Embryonic facial prominence (tissue), 1 donor: ENCODE measurements at regions not wholly inside any gene's neighbourhood (a gene's known extent, or its start where the extent isn't known, plus 50 kb on each side); places are given as distances from the start of the nearest gene placed in this dataset.

Experiments used
- DNase-seq: peaks from one replicate; pipeline ENCODE4 v3.0.0-alpha.2; 2016; ENCODE audit errors: extremely low spot score

DNA sequence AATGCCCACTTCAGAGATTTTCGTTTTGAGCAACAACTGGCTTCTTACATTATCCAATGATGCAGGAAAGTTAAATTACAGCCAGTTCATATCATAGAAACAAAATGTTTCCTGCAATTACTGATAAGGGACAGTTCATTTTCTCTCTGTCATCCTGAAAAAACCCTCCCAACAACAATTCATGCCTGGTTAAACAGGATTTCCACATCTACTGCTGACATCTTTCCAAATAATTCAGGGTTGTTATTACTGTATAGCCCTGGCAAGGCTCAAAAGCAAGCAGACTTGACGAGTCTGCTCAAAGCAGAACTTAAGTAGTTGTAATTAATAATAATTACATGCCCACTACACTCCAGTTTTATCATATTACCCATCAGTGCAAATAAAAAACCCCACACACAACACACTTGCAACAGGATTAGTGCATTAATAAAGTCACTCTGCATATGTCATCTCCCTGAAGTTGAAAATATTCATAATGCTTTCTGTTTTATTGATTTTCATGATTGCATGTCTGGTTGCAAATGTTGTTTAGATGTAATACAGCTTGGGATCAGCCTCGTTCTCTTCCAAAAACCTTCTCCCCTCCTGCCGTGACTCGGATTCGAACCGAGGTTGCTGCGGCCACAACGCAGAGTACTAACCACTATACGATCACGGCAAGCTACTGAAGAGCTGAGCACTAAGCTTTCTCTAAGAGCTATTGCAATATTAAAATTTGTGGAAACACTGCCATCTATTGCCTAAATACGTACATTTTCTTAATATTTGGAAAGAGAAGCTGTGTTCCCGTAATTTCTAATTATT is 119.6 kb upstream of the NFIB start:
- peak; percentile 61 for DNase-seq

DNA sequence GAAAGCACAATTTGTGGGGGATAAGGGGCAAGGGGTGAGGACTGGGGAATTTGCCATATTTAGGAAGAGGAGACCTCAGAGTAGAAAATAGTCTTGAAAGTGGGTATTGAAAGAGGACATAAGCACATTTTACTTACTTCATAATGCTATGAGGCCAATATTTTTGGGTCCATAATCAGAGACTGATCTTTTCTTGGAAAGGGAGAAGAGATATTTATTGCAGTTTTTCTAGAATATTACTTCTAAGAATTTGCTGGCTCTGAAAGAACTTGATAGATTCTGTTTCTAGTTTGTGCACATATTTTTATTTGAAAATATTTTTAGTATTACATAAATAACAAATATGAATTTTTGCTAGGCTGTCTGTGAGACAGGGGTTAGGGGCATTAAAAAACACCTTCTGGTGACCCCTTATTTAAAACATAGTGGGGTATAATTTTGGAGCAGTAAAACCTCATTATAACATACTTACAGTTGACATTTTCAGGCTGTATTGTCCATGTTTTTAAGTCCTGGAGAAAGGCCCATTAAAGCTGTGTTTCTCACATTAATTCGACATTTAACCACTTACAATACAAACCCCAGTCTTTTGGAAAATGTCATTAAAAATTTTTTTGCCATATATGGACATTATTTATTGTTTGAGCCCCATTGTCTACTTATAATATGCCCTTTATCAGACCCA is 118.9 kb upstream of the NFIB start:
- no peak for DNase-seq

DNA sequence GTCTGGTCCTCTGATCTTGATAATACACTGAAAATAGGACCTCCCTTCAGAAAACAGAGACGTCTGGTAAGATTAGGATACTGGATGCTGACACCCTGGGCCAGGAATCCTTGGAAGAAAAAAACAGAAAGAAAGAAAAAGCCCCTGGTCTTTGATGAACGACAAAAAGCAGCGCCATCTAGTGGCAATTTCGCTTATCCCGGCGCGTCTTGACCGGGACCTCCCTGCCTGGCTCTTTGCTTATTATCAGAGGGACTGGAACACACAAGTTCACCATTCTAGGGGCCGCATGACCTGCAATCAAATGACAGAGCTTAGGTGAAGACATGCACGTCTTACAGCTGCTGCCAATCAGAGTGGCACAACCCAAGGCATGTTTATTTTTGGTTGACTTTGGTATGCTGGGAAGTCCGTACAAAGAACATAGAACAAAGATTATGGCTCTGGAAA is 114.9 kb upstream of the NFIB start:
- DNase-seq, result peak; percentile 72

DNA sequence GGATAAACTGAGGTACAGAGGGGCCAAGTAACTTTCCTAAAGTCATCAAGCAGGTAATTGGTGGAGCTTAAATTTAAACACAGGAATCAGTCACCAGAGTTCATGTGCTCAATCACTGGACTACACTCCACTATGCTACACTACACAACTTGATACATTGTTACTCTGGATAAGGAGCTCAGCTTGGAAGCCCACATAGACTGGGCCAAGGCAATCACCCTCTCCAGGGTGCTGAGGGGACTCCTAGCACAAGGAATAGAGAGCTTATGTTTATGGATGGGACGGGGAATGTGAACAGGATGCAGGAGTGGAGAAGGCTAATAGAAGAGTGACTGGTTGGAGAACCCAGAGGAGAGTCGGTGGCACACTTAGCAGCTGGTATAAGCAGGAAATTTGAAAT is 113.5 kb upstream of the NFIB start:
- DNase-seq, result no peak

DNA sequence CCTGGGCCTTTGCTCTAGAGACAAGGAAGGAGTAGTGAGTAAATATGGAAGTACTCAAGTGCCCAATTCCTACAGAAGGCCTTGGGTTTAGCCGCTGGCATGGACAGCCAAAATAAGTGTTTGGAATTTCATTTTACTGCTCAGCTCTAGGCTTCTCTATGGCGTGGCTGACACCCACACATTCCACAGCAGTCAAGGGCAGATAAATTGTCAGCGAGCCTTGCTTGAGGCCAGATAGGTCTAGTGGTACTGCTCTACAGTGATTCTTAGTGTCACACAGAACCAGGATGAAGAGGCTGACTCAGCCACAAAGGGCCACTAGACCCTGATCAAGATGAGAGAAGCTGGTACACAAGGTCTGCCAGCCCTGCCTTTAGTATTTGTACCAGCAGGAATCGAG is 111.0 kb upstream of the NFIB start:
- no peak for DNase-seq

DNA sequence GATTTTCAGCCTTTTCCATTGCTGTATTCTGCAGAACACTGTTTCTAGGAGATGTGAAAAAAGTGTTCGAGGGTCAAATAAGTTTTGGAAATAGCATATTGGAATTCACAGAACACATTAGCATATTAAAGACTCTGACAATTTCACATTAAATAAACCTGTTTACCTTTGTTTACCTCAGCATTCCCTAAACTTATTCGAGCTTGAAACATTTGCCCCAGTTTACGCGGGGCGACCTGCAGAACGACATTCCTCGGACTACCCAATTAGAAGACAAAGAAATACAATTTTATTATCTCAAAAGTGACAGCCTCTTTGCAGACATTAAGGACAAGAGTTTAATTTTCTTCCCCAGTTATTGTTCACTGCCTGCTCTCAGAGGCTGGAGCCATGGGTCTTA is 110.3 kb upstream of the NFIB start:
- no peak for DNase-seq

DNA sequence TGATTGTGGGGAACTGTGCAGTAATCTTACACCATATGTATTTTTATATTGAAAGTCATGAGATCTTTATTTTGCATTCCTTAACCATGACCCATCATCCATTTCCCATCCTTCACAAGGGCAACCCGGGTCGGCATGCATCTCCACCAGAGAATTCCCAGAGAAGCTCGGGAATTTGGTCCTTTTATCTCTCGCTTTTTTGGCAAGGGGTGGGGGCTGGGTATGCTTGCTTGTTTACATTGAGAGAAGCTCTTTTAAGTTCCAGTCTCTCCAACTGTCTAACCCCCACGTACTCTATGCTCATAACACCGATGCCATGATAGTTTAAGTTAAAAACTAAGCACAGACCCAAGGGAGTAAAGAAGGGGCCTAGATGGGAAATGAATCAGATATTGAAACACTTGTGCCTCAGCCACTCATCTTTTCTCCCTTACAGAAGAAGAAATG is 109.9 kb upstream of the NFIB start:
- DNase-seq, result no peak

DNA sequence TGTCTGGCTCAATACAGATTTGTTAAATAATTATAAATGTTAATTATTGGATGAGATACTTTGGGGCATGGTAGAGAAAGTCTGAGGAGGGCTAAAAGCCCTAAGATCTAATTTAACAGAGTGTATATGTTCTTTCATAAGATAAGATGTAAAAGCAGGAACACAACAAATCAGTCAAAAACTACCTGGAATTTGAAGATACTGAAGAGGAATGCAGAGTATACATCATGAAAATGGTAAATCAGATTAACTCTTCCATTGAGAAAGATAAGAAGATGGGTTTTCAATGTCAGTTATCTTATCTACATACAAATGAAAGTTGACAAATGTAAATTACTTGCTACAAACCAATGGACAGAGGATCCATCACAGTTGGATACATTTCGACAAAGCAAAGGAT is 107.3 kb upstream of the NFIB start:
- DNase-seq, result no peak

DNA sequence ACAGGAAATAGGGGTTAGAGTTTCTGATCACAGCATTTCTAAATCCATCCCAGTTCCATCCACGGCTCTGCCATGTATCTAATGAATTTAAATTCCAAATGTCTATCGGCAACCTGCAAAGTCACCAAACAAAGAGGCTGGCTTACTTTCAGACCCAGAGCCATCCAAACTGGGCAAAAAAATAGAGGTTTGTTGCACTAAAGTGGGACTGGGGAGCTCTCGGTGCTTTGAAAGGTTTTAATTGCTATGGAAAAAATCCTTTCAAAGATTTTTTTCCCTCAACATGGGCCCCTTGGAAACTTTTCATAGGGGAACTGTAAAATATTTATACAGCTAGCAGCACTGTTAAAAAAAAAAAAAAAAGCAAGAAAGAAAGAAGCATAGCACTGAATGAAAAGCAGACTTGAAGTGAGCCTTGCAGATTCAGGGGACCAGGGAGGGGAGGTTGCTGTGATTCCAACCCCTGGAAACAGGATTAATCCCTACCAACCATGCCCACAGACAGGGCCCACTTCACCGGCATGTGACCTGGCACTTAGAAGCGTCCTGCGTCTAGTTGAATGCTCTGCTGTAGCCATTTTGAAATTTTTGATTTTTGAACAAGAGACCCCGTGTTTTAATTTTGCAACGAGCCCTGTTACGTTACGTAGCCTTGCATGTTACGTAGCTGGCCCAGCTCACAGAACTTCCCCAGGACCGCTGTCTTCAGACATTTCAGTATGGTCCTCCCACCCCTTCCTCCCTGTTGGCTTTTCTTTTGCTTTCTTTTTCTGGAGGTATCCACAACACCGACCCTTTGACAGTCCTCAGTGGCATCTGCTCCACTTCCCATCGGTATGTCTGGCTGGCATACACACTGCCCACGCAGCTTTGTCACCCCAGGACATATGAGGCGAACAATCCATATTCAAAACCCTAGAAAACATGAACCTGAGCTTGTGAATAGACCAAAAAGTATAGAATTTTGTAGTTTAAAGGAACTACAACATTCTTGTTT is 105.3 kb upstream of the NFIB start:
- peak; percentile 72 for DNase-seq

DNA sequence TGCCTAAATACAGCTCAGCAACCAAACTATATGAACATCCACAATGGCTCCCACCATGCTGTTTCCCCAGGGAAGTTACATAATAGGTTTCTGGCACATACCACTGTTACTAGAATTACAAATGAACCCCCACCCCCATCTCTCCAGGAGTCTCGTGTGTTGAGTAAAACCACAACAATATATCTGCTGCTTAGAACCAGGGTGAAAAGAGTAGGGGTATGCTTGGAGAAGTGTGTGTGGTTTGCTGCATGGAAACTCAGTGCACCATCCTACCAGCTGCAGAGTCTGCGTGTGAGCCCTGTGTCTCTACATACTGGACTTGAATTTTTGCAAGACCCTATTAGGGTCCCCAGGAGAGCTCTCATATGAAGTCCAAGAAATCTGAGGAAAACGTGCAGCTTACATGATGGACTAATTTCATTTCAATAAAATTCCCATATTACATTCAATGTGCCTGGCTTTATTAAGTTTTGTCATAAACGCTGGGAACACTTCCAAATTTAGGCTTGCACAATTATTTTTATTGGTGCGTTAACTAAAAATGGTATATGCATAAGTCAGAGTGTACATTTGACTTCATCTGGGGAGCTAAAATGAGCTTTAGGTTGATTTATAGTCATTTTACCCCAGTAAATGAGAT is 104.5 kb upstream of the NFIB start:
- peak; percentile 73 for DNase-seq

DNA sequence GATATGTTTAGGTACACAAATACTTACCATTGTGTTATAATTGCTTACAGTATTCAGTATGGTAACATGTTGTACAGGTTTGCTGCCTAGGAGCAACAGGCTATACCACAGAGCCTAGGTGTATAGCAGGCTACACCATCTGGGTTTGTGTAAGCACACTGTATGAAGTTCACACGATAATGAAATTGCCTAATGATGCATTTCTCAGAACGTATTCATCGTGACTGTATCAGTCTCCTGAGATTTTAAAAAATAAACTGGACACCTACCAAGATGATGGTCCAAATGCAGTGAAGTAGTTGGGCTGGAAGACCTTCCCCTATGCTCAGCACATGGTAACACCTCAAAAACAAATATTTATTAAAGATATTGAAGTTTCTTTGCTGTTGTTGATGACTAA is 103.3 kb upstream of the NFIB start:
- DNase-seq, result no peak

DNA sequence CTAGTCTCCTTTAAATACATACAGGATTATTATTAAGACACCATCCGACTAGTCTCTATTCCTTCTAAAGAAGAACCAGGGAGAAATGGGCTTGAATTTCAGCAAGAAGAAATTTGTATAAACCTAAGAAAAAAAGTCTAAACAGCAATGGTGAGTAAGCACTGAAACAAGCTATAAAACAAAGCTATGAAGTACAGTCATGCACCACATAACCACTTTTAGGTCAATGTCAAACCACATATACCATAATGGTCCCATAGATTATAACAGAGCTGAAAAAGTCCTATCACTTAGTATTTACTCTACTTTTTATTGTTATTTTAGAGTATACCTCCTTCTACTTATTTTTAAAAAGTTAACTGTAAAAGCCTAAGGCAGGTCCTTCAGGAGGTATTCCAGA is 102.0 kb upstream of the NFIB start:
- DNase-seq, result no peak

DNA sequence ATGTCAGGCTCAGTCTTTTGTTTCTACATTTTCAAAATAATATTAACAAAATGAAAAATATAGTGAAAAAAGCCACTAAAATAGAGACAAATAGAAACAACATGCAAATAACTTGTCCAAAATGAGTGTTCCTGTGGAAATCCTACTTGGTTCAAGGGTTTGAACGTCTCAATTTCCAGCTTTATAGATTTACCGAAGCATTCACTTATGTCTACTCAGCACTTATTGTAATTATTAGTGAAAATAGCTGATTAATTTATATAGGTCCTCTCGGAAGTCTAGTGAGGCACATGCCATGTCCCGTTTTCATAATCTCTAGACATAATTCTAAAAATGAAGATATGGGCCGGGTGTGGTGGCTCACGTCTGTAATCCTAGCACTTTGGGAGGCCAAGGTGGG is 99.9 kb upstream of the NFIB start:
- DNase-seq, result no peak

DNA sequence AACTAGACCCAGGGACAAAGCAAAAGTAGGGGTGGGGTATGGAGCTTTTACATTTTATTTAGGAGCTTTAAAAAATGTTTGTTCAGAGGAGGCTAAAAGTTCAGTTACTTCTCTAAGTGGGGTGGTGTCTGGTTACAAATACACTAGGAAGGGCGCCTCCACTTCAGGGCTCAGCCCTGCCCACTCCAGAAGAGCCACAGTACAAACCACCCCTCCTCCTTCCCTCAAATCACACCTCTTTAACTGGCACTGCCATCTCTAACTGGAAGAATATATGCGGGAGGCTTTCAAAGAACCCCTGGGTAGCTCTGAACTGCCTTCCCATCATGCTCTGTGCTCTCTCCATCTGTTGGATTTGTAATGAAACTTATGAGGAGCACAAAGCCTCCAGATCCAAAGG is 98.8 kb upstream of the NFIB start:
- DNase-seq, result no peak

DNA sequence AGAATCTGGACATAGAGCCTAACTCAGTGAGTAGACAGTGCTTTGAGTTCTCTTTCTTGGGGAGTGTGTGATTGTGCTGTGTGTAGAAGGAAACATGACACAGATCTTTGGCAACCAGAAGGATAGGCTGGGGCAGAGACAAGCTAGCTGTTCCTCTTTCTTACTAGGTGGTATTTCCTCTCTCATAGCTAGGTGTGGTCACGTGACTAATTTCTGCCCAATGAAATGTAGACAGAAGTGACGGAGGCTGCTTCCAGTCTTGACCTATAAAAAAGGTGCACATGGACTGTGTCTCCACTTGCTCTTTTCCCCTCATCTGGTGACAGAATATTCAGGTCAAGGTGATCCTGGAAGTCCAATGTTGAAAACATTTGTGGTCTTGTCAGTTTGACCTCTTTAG is 92.5 kb upstream of the NFIB start:
- no peak for DNase-seq

DNA sequence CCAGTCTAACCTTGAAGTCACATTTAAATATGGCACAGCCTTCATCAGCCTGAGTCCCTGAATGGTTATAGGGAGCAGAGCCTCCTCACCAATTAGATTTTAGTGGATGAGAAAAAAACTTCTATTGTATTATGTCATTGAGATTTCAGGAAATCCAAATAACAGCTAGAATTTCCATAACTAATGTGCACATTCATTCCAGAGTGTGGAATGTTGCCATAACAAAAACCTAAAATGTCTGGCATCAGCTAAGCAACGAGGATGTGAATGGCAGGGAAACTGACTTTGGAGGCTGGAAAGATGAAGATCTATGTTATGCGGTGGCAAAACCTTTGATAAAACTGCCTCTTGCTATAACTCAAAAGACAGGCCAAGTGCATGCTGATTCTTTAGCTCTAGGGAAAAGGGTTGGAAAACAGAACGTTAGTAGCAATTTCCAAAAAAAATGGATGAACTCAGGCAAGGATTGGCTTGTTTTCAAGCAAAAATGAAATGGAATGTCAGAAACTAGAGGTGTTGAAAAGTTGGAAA is 91.3 kb upstream of the NFIB start:
- no peak for DNase-seq

DNA sequence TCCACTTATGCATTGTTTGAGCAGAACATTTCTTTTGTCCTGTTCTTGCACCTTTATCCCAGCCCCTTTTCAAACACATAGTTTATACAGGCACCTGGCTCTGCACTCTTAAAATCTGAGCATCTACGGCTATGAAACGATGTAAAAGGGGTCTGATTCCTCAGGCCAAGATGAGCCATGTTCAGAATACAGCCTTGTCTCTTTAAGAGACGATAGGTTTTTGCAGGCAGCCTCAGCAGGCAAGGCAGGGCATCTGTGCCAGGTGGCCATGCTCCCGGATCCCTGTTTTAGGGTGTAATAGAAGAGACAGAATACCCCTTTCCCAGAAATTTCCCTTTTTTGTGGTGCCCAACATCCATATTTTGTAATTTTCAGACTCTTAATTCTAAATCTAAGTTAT is 89.1 kb upstream of the NFIB start:
- no peak for DNase-seq

DNA sequence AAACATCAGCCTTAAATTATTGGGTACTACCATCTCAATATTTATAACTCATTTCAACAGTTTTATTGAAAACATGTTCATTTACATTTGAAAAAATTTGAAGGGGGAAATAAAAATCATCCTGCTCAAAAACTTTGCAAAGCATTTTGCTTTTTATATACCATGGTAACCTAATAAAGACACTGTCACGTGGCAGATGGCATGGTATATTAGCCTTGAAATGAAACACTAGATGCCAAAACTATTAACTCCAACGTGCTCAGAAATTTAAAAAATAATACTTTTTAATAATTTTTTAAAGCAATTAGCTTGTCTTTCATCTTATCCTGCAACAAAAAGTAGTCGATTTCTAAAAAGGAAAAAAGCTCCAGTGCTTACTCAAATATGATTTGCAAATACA is 88.6 kb upstream of the NFIB start:
- DNase-seq, result no peak

DNA sequence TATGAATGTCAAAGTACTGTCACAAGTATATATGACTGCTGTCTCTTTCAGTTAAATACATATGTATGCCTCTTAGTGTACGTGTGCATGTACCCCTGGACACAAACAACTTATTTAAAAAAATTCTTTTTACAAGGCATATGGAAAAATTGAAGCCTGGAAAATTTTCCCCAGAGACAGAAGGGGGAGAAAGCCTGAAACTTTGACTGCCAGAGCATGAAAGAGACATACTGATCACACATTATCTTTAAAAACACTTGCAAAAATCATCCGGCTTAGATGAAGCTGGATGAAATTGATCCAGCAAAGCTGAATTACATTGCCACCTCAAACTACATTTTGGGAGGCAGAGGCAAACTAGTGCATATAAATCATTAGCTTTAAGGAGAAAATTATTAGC is 88.0 kb upstream of the NFIB start:
- DNase-seq, result no peak

DNA sequence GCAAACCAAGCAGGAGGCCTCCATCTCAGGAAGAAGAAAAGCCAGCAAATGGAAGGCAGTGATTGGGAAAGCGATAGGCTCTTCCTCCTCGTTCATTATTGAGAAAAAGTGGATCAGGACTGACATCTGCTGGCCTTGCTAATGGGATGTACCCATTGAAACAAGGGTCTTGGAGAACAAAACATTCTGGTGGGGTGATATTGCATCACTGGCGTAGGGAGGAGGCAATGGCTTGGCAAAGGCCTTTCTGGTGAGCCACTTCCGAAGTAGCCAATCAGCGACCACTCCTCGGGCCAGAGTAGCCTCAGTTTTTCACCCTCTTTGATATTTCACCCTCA is 86.7 kb upstream of the NFIB start:
- no peak for DNase-seq
